Uterus (tissue), 2 donors: ENCODE measurements at regions not wholly inside any gene's neighbourhood (a gene's known extent, or its start where the extent isn't known, plus 50 kb on each side); places are given as distances from the start of the nearest gene placed in this dataset.

ENCODE experiments used
- POLR2A ChIP-seq, 2 donors: fragments of 450-650 bp; IDR thresholded peaks; one replicate each; pipeline ENCODE4 v1.6.1; 2016; ENCODE audit warnings: antibody characterized with exemption in 2 of 2, mild to moderate bottlenecking in 1 of 2, moderate library complexity in 1 of 2
- TF ChIP-seq, protein P1 (sequence below), 4 experiments: fragments of 200-600 bp in 2 of 4; fragments of 450-650 bp in 2 of 4; sonication (generic) in 2 of 4; IDR thresholded peaks; one replicate each; pipeline ENCODE4 v1.5.1; 2016 to 2019; ENCODE audit warnings: antibody characterized with exemption in 4 of 4, mild to moderate bottlenecking in 2 of 4, moderate library complexity in 1 of 4

GRCh38 chr7:155870334-155871180 is 58.3 kb upstream of the SHH start:
- TF ChIP-seq, protein P1, sequence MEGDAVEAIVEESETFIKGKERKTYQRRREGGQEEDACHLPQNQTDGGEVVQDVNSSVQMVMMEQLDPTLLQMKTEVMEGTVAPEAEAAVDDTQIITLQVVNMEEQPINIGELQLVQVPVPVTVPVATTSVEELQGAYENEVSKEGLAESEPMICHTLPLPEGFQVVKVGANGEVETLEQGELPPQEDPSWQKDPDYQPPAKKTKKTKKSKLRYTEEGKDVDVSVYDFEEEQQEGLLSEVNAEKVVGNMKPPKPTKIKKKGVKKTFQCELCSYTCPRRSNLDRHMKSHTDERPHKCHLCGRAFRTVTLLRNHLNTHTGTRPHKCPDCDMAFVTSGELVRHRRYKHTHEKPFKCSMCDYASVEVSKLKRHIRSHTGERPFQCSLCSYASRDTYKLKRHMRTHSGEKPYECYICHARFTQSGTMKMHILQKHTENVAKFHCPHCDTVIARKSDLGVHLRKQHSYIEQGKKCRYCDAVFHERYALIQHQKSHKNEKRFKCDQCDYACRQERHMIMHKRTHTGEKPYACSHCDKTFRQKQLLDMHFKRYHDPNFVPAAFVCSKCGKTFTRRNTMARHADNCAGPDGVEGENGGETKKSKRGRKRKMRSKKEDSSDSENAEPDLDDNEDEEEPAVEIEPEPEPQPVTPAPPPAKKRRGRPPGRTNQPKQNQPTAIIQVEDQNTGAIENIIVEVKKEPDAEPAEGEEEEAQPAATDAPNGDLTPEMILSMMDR (IDR thresholded peaks at IDR 0.05): no peak
- no peak for TF ChIP-seq POLR2A (IDR thresholded peaks at IDR 0.05)
